ENCODE measurements at regions not wholly inside any gene's neighbourhood (a gene's known extent, or its start where the extent isn't known, plus 50 kb on each side); places are given as distances from the start of the nearest gene placed in this dataset.

GRCh38 chr10:2445370-2445769 lies 622.0 kb upstream of the PFKP start:
- DNase-seq (ENCODE audit: low spot score), result no peak

- no peak for DNase-seq (ENCODE audit: low spot score)
Observed at GRCh38 chr10:2439983-2440382, 627.4 kb upstream of the PFKP start.

DNA sequence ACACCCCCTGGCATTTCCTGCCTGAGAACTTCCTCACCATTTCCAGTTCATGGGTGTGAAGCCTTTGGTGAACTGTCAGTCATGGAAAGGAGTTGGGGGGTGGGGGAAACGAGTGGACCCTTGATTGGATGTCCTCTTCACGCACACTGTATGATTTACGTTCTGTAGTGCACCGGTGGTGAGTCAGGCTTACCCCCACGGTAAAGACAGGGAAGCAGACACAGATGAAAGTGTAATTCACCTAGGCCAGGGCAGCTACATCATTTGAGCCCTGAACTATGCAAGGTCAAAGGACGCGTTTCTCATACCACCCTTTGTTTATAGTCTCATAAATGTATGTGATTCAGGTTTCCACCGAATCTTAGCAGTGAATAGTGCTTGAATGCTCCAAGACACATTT lies 628.3 kb upstream of the PFKP start:
- DNase-seq (ENCODE audit: low spot score), result no peak

GRCh38 chr10:2438248-2438939 lies 629.0 kb upstream of the PFKP start:
- DNase-seq (ENCODE audit: low spot score), result no peak

DNA sequence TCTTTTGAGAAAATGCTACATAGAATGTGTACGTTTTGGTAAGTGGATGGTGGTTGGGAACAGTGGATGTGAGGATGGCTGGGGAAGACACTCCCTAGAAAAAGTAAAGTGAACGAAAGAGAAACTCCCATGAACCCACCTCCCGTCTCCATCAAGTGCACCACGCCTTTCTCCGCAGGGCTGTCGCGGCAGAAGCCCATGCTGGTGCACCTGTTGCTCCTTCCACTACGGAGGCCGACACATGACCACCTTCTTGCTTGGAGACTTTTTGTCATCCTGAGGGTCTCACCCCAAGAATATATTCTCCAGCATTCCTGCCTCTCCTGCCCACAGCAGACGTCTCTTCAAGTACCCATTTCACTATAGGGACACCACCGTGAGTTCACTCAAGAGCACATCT lies 630.4 kb upstream of the PFKP start:
- no peak for DNase-seq (ENCODE audit: low spot score)

DNA sequence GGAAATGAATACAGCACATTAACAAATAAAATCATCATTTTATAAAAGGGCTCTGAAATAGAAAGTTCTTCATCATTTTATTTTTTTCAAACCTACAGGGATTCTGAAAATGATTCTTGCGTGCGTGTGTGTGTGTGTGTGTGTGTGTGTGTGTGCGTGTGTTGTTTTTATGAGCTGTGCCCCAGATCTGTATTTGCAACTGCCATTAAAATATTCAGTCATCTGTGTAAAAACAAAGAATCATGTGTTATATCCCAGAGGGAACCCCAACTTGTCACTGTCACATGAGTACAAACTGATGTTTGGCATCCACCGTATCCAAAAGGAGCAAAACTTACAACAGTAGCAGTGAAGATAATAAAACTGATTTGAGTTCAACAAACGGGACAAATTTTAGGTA lies 635.4 kb upstream of the PFKP start:
- DNase-seq (ENCODE audit: low spot score), result no peak

- no peak for DNase-seq (ENCODE audit: low spot score)
Observed at GRCh38 chr10:2427412-2427811, 639.9 kb upstream of the PFKP start.

DNA sequence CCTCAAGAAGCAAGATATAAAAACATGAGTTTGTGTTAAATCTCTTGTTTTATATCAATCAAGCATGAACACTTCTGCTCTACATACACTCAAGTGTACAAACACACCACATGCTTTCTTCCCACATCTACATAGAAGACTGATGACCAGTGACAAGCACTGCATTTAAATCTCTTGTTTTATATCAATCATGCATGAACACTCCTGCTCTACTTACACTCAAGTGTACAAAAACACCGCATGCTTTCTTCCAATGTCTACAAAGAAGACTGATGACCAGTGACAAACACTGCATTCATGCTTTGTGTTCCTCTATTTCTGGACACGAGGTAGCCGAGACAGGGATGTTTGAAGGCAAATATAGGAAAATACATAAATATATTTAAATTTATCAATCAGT lies 642.0 kb upstream of the PFKP start:
- no peak for DNase-seq (ENCODE audit: low spot score)

- no peak for DNase-seq (ENCODE audit: low spot score)
Observed at GRCh38 chr10:2414562-2414961, 652.8 kb upstream of the PFKP start.

GRCh38 chr10:2414039-2414438 lies 653.3 kb upstream of the PFKP start:
- DNase-seq (ENCODE audit: low spot score), result no peak

DNA sequence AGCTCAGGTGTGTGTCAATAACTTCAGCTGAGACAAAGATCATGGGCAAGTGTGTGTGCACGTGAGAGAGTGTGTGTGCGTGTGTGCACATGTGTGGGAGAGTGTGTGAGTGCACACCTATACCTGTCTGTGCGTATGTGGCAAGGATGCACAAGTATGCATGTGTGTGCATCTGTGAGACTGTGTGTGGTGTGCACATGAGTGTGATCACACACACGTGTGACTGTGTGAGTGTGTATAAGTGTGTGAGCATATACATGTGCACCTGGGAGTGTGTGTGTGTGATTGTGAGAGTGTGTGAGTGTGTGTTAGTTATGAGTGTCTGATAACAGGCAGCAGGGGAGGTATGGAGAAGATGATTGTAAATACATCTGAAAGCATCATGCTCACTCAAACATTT lies 657.3 kb upstream of the PFKP start:
- no peak for DNase-seq (ENCODE audit: low spot score)

DNA sequence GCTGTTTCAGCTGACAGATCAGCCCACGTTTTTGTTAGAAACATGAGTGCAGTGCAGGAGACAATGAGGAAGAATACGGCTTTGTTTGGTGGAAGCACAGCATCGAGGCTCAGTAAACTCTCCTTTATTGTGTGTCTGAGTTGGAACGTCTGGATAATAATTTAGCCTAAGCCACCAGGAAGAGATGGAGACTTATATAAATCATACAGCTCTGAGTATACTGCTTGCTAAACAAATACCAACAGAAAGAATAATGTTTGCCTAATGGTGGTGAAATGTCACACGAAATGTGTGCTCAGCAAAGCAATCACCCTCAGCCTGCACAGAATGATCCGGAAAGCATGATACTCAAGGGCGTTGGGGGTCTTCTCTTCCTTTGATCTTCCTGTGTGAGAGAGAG lies 664.1 kb upstream of the ADARB2 start:
- DNase-seq (ENCODE audit: low spot score), result no peak

DNA sequence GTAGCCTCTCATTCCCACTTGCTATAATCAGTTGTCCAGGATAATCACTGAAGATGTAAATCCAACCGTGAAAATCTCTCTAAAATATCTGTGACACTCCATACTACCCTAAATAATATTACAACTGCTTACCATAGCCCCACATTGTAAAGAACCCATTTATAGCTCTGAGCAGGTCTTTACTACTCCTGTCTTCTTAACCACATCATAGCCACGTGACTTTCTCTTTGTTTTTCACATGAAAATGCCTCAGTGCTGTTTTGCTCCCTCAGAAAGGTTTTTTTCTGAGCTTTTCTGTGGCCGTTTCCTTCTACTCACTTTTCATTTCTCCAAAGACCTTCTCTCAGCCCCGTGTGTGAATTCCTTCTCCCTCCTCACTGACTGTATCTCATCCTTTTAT lies 662.2 kb upstream of the ADARB2 start:
- no peak for DNase-seq (ENCODE audit: low spot score)

DNA sequence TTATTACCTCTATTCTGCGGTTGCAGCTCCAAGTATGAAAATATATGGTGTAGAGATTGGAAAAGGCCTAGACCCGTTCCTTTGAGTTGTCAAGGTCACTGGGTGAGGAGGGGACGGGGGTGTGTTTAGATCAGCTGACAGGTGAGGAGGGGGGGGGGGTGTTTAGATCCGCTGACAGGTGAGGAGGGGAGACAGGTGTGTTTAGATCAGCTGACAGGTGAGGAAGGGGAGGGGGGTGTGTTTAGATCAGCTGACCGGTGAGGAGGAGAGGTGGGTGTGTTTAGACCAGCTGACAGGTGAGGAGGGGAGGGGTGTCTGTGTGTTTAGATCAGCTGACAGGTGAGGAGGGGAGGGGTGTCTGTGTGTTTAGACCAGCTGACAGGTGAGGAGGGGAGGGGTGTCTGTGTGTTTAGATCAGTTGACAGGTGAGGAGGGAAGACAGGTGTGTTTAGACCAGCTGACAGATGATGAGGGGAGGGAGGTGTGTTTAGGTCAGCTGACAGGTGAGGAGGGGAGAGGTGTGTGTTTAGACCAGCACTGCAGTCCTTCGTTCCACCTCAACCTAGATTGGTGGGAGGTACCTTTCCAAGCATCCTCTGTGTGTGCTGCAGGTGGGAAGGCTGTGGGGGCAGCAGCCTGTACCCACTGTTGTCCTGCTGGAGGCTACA lies 655.0 kb upstream of the ADARB2 start:
- no peak for DNase-seq (ENCODE audit: low spot score)

DNA sequence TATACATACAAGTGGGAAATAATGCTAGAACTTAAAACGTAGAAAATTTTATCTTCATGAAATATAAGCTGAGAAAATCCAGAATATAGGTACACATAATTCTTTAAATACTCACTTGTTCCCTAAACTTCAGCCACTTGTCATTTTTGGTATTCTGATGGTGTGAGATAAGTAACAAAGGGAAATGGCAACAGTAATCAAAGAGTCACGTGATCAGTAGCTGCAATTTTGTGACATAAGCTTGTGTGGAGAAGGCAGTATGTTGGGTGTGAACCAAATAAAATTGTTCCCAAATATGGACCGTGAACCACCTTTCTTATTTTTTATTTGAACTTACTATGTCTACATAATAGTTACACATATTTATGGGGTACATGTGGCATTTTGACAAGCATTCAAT lies 650.3 kb upstream of the ADARB2 start:
- no peak for DNase-seq (ENCODE audit: low spot score)

DNA sequence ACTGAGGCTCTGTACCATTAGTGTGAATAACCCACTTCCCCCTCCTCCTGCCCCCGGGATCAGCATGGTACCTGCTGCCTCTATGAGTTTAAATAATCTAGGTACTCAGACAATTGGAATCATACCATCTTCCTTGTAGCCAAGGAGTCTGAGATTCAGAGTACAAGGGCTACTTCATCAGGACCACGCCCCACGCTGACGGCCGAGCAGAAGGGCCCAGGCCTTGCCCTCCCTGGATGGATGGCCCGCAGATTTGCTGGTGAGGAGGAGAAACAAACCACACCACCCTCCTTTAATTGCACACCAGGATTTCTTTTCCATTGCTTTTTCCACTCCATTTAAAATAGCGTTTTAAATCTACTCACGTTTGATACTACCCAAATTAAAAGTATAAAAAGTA lies 649.9 kb upstream of the ADARB2 start:
- no peak for DNase-seq (ENCODE audit: low spot score)

GRCh38 chr10:2380218-2380617 lies 642.9 kb upstream of the ADARB2 start:
- no peak for DNase-seq (ENCODE audit: low spot score)

GRCh38 chr10:2367083-2367482 lies 629.8 kb upstream of the ADARB2 start:
- DNase-seq (ENCODE audit: low spot score), result no peak

DNA sequence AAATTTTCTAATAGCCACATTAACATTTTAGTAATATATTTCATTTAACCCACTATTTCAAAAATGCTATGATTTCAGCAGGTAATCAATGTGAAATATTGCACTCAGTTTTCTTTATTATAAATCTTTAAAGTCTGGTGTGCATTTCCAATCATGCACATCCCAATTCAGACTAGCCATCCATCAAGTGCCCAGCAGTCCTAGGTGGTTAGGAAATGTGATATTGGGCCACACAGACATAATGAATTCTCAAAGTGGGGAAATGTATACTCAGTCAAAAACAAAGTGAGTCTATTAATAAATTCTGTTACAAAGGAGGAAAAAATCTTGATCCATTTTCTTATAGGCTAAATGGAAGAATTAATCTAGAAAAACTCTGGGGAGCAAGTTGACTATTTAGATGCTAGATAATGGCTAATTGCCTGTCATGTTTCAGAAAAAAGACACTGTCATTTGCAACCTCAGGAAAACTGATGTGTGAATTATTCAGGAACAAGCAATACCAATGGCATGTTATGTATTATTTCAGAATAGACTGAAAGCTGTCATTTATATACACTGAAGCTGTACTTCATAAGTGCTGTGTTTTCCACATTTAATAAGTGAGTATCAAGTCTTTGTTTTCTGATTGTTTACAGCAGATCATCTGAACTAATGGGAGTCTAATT lies 629.1 kb upstream of the ADARB2 start:
- no peak for DNase-seq (ENCODE audit: low spot score)

- DNase-seq (ENCODE audit: low spot score), result no peak
Observed at GRCh38 chr10:2362331-2362730, 625.0 kb upstream of the ADARB2 start.

DNA sequence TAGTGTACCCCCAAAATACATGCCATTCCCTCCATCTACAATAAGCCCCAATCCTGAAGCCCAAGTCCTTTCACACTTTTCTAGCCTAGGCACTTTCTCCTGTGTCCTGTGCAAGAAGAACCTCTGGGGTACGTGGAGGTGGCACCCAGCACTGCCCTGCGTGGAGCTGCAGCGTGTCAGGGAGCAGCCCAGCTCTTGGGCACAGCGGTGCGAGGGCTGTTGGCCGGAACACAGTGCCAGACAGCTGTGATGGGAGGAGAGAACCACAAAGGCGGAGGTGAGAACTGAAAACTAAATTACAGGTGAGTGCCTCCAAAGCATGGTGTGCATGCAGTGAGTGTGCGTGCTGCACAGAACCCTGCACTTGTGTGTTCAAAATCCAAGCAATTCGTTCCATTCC lies 621.3 kb upstream of the ADARB2 start:
- no peak for DNase-seq (ENCODE audit: low spot score)

DNA sequence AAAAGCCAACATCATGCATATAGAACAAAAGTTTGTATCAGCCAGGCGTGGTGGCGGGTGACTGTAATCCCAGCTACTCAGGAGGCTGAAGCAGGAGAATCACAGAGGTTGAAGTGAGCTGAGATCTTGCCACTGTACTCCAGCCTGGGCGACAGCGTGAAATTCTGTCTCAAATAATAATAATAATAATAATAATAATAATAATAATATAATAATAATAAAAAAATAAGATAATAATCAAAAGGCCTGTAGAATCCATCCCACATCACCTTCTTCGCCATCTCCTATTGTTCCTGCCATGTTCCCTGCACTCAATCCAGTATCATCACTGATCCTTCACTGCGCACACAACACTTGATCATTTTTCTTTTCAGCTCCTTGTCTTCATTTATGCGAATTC lies 619.3 kb upstream of the ADARB2 start:
- DNase-seq (ENCODE audit: low spot score), result no peak

DNA sequence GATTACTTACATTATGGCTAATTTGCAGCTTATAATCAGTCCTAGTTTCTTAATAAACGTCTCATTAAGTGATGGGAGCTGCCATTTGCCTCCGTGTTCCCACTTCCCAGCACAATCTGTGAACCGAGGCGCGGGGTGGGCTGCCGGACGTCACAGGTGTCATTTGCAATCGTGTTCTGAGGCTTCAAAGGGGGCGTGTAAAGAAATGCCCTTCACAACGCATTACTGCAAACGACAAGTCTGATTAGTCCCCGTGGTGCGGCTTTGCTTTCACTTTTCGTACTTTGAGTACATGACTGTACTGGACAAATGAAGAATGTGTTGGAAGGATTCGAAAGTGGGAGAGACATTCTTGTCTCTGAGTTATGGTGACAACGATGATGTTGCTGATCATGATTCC lies 614.2 kb upstream of the ADARB2 start:
- no peak for DNase-seq (ENCODE audit: low spot score)

DNA sequence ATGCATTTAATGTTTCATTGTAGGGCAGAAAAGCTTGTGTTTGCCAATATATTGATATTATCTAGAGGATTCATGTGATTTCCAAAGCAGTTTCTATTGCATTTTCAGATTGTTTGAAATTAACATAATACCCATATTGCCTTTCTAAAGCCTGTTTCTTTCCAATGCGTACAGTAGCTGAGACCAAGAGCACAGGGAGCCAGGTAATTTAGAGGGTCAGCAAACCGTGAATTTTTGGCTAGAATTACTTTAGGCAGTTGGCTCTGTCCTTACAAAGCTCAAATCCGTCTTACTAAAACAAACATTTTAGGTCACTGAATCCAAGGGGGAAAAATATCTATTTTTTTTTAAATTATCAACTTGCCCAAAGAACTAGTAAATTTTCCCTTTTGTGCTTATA lies 604.9 kb upstream of the ADARB2 start:
- DNase-seq (ENCODE audit: low spot score), result no peak

All from globus pallidus (tissue), 1 donor.